ENCODE measurements at regions not wholly inside any gene's neighbourhood (a gene's known extent, or its start where the extent isn't known, plus 50 kb on each side); places are given as distances from the start of the nearest gene placed in this dataset.

DNA sequence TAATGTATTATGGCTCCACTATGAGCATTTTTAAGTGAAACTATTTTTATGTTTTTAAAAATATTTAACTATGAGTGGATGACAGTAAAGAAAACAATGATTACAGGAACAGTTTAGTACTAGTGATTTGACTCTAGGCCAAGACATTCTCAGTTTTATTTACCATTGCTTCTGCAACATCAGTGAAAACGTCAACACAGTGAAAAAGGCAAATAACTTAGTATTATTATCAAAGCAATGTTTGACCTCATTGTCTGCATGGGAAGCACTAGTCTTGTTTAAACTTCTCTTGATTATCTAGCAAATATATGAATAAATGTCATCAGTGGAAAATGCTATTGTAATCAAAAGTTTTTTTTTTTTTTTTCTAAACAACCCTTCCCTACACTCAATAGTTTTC lies 165.0 kb downstream of the HTR1B start:
- ChIA-PET POLR2A (ENCODE audit: unreplicated experiment) (no interaction called here), CTCF (no interaction called here)
- no peaks in the 10 kb centered on the region for H3K9me3 ChIP-seq (ENCODE audit: insufficient read depth, low read depth)
- no peaks in the 10 kb centered on the region for H3K79me2 ChIP-seq (ENCODE audit: low read depth)
- H3F3A ChIP-seq (ENCODE audit: insufficient read depth, low read depth): no peaks in the 10 kb centered on the region
- H2AFZ ChIP-seq: no peak overlapping the region
- H3K4me2 ChIP-seq: no peak overlapping the region
- H3K36me3 ChIP-seq (ENCODE audit: low read depth): no peaks in the 10 kb centered on the region
- H3K9me2 ChIP-seq (ENCODE audit: insufficient read depth): no peaks in the 10 kb centered on the region
- no peak for TF ChIP-seq CTCF (conservative IDR thresholded peaks at IDR 0.05)
- no peak for TF ChIP-seq EZH2 (IDR thresholded peaks at IDR 0.05; ENCODE audit: low read depth)
- no peak overlapping the region for H3K27ac ChIP-seq
- no peak for DNase-seq
- H3K4me1 ChIP-seq (replicated peaks; ENCODE audit: insufficient read depth): no peaks in the 10 kb centered on the region
- intact Hi-C loops (cut with micrococcal nuclease; ENCODE audit: unreplicated experiment): loop anchor here (10.0 kb wide), 1 partner anchor 67 kb away; no protein-coding TSS in a partner anchor
- no peak overlapping the region for H3K4me3 ChIP-seq
- H4K20me1 ChIP-seq (ENCODE audit: insufficient read depth): no peaks in the 10 kb centered on the region; the same call in 1 of the 2 replicates
- H3K27me3 ChIP-seq (ENCODE audit: insufficient read depth, low read depth): no peaks in the 10 kb centered on the region
- BruUV-seq (replicated peaks): no TSS peak

- no peaks in the 10 kb centered on the region for H3K79me2 ChIP-seq (ENCODE audit: low read depth)
- peaks cover 5% of the 10 kb centered on the region; the same call in 1 of the 2 replicates for H3F3A ChIP-seq (ENCODE audit: insufficient read depth, low read depth)
- ChIA-PET POLR2A (ENCODE audit: unreplicated experiment) (interaction anchor here (0.5 to 0.8 kb wide), 3 partner anchors 108 to 459 kb away, joined by 3 to 6 read pairs (median 4); no protein-coding TSS in a partner anchor), CTCF (no interaction called here)
- no peaks in the 10 kb centered on the region for H3K27me3 ChIP-seq (ENCODE audit: insufficient read depth, low read depth)
- BruUV-seq (replicated peaks): no TSS peak
- H3K9me3 ChIP-seq (ENCODE audit: insufficient read depth, low read depth): no peaks in the 10 kb centered on the region
- no peak overlapping the region for H3K4me2 ChIP-seq
- H3K36me3 ChIP-seq (ENCODE audit: low read depth): no peaks in the 10 kb centered on the region
- H2AFZ ChIP-seq: no peak overlapping the region
- H4K20me1 ChIP-seq (ENCODE audit: insufficient read depth): no peaks in the 10 kb centered on the region; the same call in 1 of the 2 replicates
- no peaks in the 10 kb centered on the region for H3K4me1 ChIP-seq (replicated peaks; ENCODE audit: insufficient read depth)
- intact Hi-C loops (cut with micrococcal nuclease; ENCODE audit: unreplicated experiment): loop anchor here (2.0 to 10.0 kb wide), 4 partner anchors 72 to 261 kb away; no protein-coding TSS in a partner anchor
- peak; percentile 40 to 44 for DNase-seq
- H3K4me3 ChIP-seq: no peak overlapping the region
- H3K9me2 ChIP-seq (ENCODE audit: insufficient read depth): no peaks in the 10 kb centered on the region
- H3K27ac ChIP-seq: no peak overlapping the region
- TF ChIP-seq EZH2 (IDR thresholded peaks at IDR 0.05; ENCODE audit: low read depth) (no peak), CTCF (conservative IDR thresholded peaks at IDR 0.05) (no peak)
Measured at GRCh38 chr6:77292564-77293546, 170.4 kb downstream of the HTR1B start.

DNA sequence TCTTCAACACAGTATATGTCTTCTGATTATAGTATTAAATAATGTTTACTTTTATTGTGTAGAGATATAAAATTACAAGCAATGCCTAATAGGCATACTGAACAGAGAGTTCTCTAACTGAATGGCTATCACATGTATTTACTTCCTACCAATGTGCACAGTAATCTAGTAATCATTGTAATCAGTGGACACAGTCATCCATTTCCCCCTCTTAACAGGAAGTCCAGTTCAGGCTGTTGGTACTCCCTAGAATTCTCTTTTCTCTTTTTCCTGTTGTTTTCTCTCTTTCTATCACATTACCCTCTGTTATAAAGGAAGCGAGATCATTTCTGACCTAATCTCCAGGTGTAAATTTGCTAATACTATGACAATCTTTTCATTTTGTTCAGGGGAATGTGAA lies 172.5 kb downstream of the HTR1B start:
- Histone ChIP-seq H2AFZ (no peak overlapping the region), H3F3A (ENCODE audit: insufficient read depth, low read depth) (peaks cover 5% of the 10 kb centered on the region; the same call in 1 of the 2 replicates), H3K36me3 (ENCODE audit: low read depth) (no peaks in the 10 kb centered on the region), H3K4me1 (replicated peaks; ENCODE audit: insufficient read depth) (no peaks in the 10 kb centered on the region), H3K79me2 (ENCODE audit: low read depth) (no peaks in the 10 kb centered on the region), H3K4me2 (no peak overlapping the region), H4K20me1 (ENCODE audit: insufficient read depth) (no peaks in the 10 kb centered on the region; the same call in 1 of the 2 replicates), H3K27ac (no peak overlapping the region), H3K9me2 (ENCODE audit: insufficient read depth) (no peaks in the 10 kb centered on the region), H3K27me3 (ENCODE audit: insufficient read depth, low read depth) (no peaks in the 10 kb centered on the region), H3K4me3 (no peak overlapping the region), H3K9me3 (ENCODE audit: insufficient read depth, low read depth) (no peaks in the 10 kb centered on the region)
- POLR2A ChIA-PET (ENCODE audit: unreplicated experiment): no interaction called here
- CTCF ChIA-PET: no interaction called here
- intact Hi-C loops (cut with micrococcal nuclease; ENCODE audit: unreplicated experiment): loop anchor here (5.0 to 10.0 kb wide), 3 partner anchors 74 to 258 kb away; no protein-coding TSS in a partner anchor
- TF ChIP-seq EZH2 (IDR thresholded peaks at IDR 0.05; ENCODE audit: low read depth): no peak
- no peak for TF ChIP-seq CTCF (conservative IDR thresholded peaks at IDR 0.05)
- no TSS peak for BruUV-seq (replicated peaks)
- DNase-seq: no peak
